BJ (cell line): ENCODE measurements at regions not wholly inside any gene's neighbourhood (a gene's known extent, or its start where the extent isn't known, plus 50 kb on each side); places are given as distances from the start of the nearest gene placed in this dataset.

Experiments used
- CTCF ChIA-PET: fragments of 350-600 bp; formaldehyde crosslinking; extraction: SDS; loops from one replicate; lab custom pipeline; 2021; ENCODE audit warnings: antibody characterized with exemption, inconsistent platforms; lab: Yijun Ruan, JAX
- POLR2A ChIA-PET: fragments of 300-600 bp; sonication (Branson Sonifier 250); formaldehyde crosslinking; extraction: SDS; loops from one replicate; lab custom pipeline; 2021; ENCODE audit warnings: antibody characterized with exemption; lab: Charles Lee
- DNase-seq: peaks from one replicate; pipeline ENCODE4 v3.0.0-alpha.2; 2011; ENCODE audit warnings: low read depth
- H3K27me3 ChIP-seq: 2 replicates; pipeline ENCODE4 v1.6.0; 2011; ENCODE audit warnings: low read length; ENCODE audit not compliant: control insufficient read depth, insufficient read depth
- H3K36me3 ChIP-seq: 2 replicates; pipeline ENCODE4 v1.5.1; 2011; ENCODE audit warnings: low read length; ENCODE audit not compliant: control insufficient read depth, insufficient read depth
- H3K4me3 ChIP-seq: 2 replicates; pipeline ENCODE4 v1.5.1; 2011; ENCODE audit warnings: low read depth, mild to moderate bottlenecking, control low read depth, low read length
- CTCF ChIP-seq: IDR thresholded peaks from 2 replicates; pipeline ENCODE4 v1.5.1; 2011; ENCODE audit warnings: low read depth, mild to moderate bottlenecking, control low read depth, inconsistent platforms, low read length, moderate library complexity; ENCODE audit not compliant: insufficient read depth

GRCh38 chr5:93884254-93884653, 142.9 kb upstream of the POU5F2 start:
- Histone ChIP-seq H3K27me3 (no peaks in the 10 kb centered on the region), H3K4me3 (no peak overlapping the region), H3K36me3 (no peaks in the 10 kb centered on the region)
- CTCF ChIA-PET: no interaction called here
- DNase-seq: no peak
- POLR2A ChIA-PET: no interaction called here
- no peak for TF ChIP-seq CTCF

- ChIA-PET CTCF (no interaction called here), POLR2A (no interaction called here)
- Histone ChIP-seq H3K4me3 (no peak overlapping the region), H3K27me3 (no peaks in the 10 kb centered on the region), H3K36me3 (no peaks in the 10 kb centered on the region)
- no peak for DNase-seq
- TF ChIP-seq CTCF: no peak
Measured at GRCh38 chr5:93883459-93883858, 142.1 kb upstream of the POU5F2 start.

- Histone ChIP-seq H3K36me3 (no peaks in the 10 kb centered on the region), H3K27me3 (no peaks in the 10 kb centered on the region), H3K4me3 (no peak overlapping the region)
- TF ChIP-seq CTCF: no peak; the same call in 1 of the 2 replicates
- ChIA-PET CTCF (no interaction called here), POLR2A (no interaction called here)
- DNase-seq: no peak
Measured at GRCh38 chr5:93875693-93876092, 134.3 kb upstream of the POU5F2 start.

- DNase-seq: no peak
- H3K4me3 ChIP-seq: no peak overlapping the region
- ChIA-PET CTCF (interaction anchor here (0.5 to 0.6 kb wide), 2 partner anchors 49 to 1024 kb away, joined by 3 read pairs; no protein-coding TSS in a partner anchor), POLR2A (interaction anchor here (0.6 kb wide), 1 partner anchor 8 kb away, joined by 5 read pairs; no protein-coding TSS in a partner anchor)
- no peaks in the 10 kb centered on the region for H3K27me3 ChIP-seq
- H3K36me3 ChIP-seq: no peaks in the 10 kb centered on the region
- TF ChIP-seq CTCF: no peak
Measured at GRCh38 chr5:93874491-93874890, 133.1 kb upstream of the POU5F2 start.

GRCh38 chr5:93874080-93874479, 132.7 kb upstream of the POU5F2 start:
- no peaks in the 10 kb centered on the region for H3K36me3 ChIP-seq
- ChIA-PET CTCF (interaction anchor here (0.5 to 0.6 kb wide), 2 partner anchors 50 to 1024 kb away, joined by 3 read pairs; no protein-coding TSS in a partner anchor), POLR2A (interaction anchor here (0.6 kb wide), 1 partner anchor 8 kb away, joined by 5 read pairs; no protein-coding TSS in a partner anchor)
- no peak for TF ChIP-seq CTCF
- no peaks in the 10 kb centered on the region for H3K27me3 ChIP-seq
- DNase-seq: no peak
- H3K4me3 ChIP-seq: no peak overlapping the region
